HG03469 (cell line): ENCODE measurements at regions not wholly inside any gene's neighbourhood (a gene's known extent, or its start where the extent isn't known, plus 50 kb on each side); places are given as distances from the start of the nearest gene placed in this dataset.

Source experiments
- ATAC-seq: cut with Tn5 transposase; IDR thresholded peaks from one replicate; pipeline ENCODE4 v1.9.1; 2021; ENCODE audit warnings: mild to moderate bottlenecking, moderate library complexity, moderate number of reproducible peaks; ENCODE audit not compliant: unreplicated experiment

GRCh38 chr9:95762322-95762721, 113.2 kb upstream of the ERCC6L2 start:
- no peak for ATAC-seq

- ATAC-seq: no peak
Measured at GRCh38 chr9:95760791-95761190, 114.7 kb upstream of the ERCC6L2 start.

- ATAC-seq: no peak
Measured at GRCh38 chr9:95757439-95757838, 118.1 kb upstream of the ERCC6L2 start.

GRCh38 chr9:95756986-95757385, 118.5 kb upstream of the ERCC6L2 start:
- ATAC-seq: no peak

- ATAC-seq: no peak
Measured at GRCh38 chr9:95756101-95756500, 119.4 kb upstream of the ERCC6L2 start.

GRCh38 chr9:95755421-95755730, 120.1 kb upstream of the ERCC6L2 start:
- no peak for ATAC-seq

GRCh38 chr9:95754533-95755420, 120.7 kb upstream of the ERCC6L2 start:
- no peak for ATAC-seq

- no peak for ATAC-seq
Measured at GRCh38 chr9:95753762-95754465, 121.6 kb upstream of the ERCC6L2 start.

- ATAC-seq: no peak
Measured at GRCh38 chr9:95752129-95752731, 123.3 kb upstream of the ERCC6L2 start.

GRCh38 chr9:95751520-95751790, 124.0 kb upstream of the ERCC6L2 start:
- no peak for ATAC-seq

GRCh38 chr9:95750725-95751519, 124.6 kb upstream of the ERCC6L2 start:
- no peak for ATAC-seq

- ATAC-seq: no peak
Measured at GRCh38 chr9:95749493-95749892, 126.0 kb upstream of the ERCC6L2 start.

- ATAC-seq: no peak
Measured at GRCh38 chr9:95746408-95747180, 128.9 kb upstream of the ERCC6L2 start.

- no peak for ATAC-seq
Measured at GRCh38 chr9:95742821-95743220, 132.7 kb upstream of the ERCC6L2 start.

GRCh38 chr9:95741631-95742030, 133.9 kb upstream of the ERCC6L2 start:
- ATAC-seq: no peak

GRCh38 chr9:95740217-95741004, 135.1 kb upstream of the ERCC6L2 start:
- no peak for ATAC-seq

GRCh38 chr9:95738438-95738837, 137.1 kb upstream of the ERCC6L2 start:
- ATAC-seq: no peak

GRCh38 chr9:95736891-95737522, 138.5 kb upstream of the ERCC6L2 start:
- no peak for ATAC-seq

- ATAC-seq: no peak
Measured at GRCh38 chr9:95736370-95736769, 139.1 kb upstream of the ERCC6L2 start.
